GM19043 (cell line): ENCODE measurements at regions not wholly inside any gene's neighbourhood (a gene's known extent, or its start where the extent isn't known, plus 50 kb on each side); places are given as distances from the start of the nearest gene placed in this dataset.

ENCODE experiments used
- ATAC-seq: cut with Tn5 transposase; IDR thresholded peaks from one replicate; pipeline ENCODE4 v1.9.1; 2021; ENCODE audit warnings: low read depth; ENCODE audit not compliant: unreplicated experiment

DNA sequence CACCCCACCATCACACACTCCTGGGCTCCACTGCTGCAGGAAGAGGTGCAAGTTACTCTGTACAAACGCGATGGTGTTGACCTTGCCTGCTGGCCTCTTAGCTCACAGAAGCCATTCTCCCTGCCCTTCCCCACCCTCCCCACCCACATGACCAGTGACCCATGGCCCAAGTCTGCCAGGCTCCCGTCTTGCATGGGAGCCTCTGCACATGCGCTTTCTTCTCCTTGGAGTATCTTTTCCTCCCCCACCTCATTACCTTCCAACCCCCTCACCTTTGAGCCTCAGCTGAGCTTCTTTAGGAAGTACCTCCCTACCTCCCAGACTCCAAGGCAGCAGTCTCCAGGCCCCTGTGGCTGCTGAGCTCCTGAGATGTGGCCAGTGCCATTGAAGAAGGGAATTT, 337.7 kb upstream of the ZNF32 start:
- no peak for ATAC-seq

DNA sequence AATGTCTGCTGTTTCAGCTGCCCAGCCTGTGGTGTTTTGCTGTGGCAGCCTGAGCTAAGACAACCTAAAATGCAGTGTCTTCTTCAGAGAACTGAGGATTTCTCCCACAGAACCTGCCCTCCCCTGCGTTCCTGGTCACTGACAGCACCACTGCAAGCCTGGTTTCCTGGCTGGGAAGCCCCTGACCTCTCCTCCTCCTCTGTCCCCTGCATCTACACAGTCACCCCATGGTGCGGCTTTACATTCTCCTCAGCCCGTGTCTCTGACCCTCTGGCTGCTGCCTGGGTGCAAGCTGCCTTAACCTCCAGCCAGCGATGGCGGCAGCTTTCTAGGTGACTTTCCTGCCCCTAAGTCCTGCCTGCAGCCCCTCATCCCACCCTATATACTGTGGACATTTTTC, 337.3 kb upstream of the ZNF32 start:
- ATAC-seq = no peak

DNA sequence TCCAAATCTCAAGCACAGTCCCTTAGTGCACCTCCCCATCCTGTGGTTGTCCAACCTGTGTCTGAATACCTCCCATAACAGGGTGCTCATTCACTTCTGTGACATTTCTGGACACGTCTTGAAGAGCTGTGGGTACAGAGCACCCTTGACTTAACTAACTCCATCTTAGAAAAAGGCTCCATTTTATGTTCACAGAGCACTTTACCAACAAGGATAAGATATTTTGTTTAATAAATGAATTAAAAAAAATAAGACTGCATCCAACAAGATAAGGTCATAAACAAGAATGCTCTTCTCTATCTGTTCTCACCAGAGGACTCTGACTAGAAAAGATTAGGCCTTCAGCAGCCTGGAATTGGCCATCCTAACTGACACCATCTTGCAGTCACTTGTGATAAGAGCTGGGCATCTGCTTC, 335.2 kb upstream of the ZNF32 start:
- no peak for ATAC-seq

DNA sequence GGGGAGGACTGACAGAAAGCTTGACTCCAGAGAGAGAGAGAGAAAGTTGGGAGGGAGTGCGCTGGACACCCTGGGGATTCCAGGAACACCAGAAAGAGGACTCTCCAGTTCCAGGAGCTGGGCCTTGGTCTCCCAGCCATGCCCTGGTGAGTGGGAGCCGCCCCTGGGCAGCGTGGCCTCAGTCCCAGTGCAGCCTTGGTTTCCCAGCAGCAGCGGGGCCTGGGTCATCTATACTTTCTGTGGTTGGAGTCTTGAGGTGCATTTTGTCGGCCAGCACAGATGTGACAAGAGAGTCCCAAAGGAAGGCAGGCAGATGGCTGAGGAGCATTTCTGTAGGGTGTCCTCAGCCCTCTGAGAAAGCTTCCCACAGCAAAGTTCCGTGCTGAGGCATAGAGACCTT, 334.7 kb upstream of the ZNF32 start:
- no peak for ATAC-seq

DNA sequence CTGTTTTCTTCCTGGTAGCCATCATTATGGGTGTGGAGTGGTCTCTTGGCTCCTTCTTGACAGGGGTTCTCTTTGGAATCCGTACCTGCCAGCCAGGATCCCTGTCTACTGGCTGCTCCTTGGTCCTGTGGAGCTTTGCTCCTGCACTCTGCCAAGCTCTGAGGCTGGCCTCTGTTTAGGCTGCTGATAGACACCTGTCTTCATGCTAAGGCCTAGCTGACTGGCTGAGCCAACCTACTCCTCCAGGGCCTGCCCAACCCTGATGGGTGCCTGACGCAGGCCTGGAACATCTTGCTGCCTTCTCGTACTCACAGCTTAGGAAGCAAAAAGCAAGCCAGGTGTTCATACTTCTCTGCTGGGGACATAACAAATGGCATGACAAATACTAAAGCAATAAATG, 333.6 kb upstream of the ZNF32 start:
- no peak for ATAC-seq

DNA sequence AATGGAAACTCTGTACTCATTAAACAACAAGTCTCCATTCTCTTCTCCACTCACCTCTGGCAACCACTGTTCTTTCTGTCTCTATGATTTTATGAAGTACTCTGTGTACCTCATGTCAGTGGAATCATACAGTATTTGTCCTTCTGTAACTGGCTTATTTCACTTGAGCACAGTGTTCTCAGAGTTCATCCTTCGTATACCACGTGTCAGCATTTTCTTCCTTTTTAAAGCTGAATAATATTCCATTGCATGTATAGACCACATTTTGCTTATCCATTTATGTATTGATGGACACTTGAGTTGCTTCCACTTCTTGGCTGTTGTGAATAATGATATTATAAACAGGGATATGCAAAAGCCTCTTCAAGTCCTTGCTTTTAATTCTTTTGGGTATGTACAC, 333.0 kb upstream of the ZNF32 start:
- no peak for ATAC-seq

DNA sequence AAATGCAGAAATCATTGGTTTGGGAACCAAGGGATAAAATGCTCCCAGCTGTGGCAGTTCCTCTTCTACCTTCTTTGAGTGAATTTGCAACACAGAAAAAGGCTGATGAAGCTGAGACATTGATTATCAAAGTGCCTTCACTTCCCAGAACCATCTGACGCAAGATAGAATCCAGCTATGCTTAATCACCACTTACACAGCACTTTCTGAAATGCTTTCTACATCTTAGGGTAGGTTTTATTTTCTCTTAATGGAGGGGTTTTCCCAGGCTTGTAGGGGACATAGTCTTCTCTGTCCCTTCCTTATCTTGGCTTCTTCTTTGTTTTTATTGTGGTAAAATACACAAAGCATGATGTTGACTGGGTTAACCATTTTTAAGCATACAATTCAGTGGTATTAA, 332.6 kb upstream of the ZNF32 start:
- no peak for ATAC-seq

DNA sequence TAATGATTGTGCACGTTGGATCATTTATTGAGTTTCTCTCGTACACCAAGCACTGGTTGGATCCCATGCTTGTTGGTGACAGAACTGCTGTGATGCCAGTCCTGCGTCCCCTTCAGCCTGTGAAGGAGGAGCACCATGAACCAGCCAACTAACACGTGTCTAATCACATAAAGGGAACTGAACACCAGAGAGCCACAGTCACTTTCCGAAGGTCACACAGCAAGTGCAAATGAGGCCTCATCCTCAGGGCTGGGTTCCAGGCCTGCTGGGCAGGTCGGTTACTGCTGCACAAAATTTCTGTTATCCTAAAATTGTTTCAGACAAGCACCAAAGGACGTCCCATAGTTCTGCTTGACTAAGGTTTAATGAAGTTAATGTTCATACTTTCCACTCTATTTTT, 332.0 kb upstream of the ZNF32 start:
- no peak for ATAC-seq

DNA sequence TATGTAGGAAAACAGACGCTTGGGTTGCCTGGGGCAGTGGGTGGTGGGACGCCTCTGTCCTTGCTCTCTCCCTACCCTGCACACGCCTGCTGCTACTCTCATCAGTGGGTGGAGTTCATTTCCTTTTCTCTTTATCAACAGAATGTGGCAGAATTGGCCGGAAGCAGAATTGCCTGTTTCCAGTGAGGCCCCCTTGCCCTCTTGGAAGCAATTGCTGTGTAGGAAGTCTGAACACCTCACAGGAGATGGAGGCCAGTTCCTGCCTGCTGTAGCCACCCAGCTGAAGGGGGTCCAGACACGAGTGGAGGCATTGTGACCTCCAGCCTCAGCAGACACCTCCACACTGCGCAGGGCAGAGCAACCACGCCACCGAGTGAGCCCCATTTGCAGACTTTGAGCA, 331.6 kb upstream of the ZNF32 start:
- no peak for ATAC-seq

DNA sequence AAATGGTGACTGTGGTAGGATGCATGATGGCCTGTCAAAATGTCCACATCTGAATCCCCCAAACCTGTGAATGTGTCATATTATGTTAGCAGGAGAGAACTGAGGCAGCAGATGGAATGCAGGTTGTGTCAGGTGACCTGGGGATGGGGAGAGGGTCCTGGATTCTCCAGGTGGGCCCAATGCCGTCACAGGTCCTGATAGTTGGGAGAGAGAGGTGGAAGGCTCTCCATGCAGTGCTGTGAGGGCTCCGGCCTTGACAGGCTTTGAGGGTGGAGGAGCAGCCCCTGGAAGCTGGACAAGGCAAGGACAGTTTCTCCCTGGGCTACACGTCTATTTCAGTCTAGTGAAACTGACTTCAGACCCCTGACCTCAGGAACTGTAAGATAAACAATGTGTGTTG, 330.9 kb upstream of the ZNF32 start:
- ATAC-seq = no peak

DNA sequence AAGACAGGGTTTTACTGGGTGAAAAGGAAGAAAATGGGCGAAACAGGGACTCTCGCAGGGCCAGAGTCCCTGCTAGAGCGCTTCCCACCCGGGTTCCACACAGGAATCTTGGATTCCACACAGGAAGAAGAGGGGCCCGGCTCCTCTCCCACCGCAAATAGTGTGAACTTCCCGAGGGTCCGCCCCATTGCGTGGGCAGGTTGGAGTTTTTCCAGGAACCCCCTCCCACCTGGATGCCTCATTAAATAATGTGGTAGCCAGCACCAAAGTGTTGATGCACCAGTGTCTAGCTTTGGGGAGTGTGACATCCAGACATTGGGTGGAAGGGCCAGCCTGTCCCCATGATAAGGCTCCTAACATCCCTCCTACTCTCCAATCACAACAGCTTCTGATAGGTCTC, 330.3 kb upstream of the ZNF32 start:
- ATAC-seq = no peak

DNA sequence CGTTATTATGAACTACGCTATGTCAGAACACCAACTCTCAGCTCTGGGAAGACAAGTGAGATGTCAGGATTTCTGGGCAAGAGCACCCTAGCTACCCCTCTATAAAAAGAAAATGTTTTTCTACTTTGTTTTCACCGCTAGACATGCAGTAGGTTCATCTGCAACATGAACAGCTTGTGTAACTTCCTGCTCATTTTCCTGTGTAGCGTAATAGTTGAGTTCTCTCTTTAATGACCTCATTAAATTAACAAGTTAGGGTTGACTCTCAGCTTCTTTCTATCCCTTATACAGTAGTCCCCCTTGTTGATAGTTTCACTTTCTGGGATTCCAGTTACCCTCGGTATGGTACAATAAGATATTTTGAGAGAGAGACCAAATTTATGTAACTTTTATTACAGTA, 329.4 kb upstream of the ZNF32 start:
- no peak for ATAC-seq

DNA sequence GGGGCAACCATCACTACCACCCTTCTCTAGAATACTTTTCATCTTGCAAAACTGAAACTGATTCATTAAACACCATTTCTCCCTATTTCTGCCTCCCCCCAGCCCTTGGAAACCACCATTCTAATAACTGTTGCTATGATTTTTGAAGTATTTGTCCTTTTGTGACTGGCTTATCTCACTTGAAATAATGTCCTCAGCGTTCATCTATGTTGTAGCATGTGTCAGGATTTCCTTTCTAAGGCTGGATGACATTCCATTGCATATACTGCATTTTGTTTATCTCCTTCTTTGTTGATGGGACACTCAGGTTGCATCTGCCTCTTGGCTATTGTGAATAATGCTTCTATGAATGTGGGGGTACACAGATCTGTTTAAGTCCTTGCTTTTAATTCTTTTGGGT, 327.6 kb upstream of the ZNF32 start:
- no peak for ATAC-seq

DNA sequence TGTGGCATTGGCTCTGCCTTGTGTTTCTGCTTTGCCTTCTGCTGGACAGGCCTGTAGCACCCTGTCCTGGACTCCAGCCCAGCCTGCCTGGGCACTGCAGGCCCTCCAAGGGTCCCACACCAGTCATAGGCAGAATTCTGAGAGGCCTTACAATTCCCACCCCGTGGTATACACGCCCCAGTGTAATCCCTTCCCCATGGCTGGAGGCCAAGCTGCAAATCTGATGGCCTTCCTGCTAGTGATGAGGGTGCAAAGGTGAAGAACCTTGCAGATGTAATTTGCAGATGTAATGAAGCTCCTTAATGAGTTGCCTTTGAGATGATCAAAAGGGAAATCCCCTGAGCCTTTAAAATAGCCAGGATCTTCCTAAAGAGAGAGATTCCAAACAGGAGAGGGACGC, 325.1 kb upstream of the ZNF32 start:
- no peak for ATAC-seq

DNA sequence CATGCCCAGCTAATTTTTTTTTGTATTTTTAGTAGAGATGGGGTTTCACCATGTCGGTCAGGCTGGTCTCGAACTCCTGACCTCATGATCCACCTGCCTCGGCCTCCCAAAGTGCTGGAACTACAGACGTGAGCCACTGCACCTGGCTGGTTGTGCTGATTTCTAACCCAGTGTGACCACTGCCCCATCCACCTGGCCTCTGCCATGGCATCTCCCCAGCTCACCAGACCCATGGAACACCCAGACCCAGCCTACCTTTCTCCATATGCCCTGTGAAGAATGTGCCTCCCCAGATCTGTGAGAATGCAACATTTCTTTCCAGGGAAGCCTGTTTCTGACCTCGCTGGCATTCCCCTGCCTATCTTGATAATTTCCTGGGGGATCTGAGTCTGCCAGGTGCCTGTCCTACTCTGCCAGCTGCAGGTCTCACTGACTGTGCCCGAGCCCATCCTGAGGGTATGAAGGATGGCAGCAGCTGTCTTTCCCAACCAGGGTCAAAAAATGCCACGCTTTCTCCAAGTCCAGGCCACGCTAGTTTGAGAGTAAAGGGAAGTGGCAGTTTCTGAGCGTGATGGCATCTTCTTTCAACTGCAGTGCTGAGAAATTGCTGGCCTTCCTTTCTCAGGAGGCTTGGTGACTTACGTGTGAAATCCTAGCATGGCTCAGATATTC, 324.4 kb upstream of the ZNF32 start:
- ATAC-seq = no peak

DNA sequence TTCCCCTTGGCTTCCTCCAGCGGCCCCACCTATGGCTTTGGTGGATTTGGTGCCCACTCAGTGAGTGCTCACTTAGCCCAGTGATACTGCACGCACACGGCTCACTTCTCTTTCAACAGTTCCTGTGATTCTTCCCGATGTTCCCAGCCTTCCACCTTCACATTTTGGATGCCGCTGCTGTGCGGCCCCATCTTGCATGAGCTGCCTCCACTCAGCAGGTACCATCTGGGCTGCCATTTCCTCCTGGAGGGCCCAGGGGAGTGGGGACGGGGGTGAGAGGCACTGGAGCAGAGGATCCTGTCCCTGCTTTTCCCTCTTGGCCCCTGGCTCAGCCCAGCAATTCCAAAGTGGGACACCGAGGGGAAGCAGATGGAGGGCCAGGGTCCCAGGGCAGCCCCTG, 323.3 kb upstream of the ZNF32 start:
- no peak for ATAC-seq

DNA sequence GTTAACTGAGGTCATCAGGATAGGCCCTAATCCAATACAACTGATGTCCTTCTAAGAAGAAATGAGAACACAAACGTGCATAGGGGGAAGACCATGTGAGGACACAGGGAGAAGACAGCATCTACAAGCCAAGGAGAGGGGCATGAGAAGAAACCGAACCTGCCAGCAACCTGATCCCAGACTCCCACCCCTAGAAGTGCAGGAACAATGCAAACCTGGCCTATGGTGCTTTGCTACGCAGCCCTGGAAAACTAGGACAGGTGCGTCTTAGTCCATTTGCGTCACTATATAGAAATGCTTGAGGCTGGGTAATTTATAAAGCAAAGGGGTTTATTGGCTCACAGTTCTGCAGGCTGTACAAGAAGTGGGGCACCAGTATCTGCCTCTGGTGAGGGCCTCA, 322.6 kb upstream of the ZNF32 start:
- ATAC-seq = no peak

DNA sequence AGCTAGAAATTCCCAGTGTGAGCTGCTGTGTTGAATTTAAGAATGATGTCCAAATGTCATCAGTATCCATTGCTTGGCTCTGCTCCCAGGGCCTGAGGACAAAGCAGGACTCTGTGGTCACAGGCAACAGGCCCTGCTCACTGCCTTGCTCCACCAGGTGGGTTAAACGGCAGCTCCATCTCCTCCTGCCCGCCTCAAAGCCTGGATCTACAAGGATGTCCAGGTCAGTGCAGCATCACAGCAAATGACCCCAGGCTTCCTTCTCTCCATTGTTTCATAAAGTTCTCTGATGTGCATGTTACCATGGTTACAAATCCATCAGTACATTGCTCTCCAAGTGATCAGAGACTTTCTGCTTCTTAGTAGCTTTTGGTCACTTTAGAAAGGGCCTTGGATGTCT, 322.0 kb upstream of the ZNF32 start:
- no peak for ATAC-seq

DNA sequence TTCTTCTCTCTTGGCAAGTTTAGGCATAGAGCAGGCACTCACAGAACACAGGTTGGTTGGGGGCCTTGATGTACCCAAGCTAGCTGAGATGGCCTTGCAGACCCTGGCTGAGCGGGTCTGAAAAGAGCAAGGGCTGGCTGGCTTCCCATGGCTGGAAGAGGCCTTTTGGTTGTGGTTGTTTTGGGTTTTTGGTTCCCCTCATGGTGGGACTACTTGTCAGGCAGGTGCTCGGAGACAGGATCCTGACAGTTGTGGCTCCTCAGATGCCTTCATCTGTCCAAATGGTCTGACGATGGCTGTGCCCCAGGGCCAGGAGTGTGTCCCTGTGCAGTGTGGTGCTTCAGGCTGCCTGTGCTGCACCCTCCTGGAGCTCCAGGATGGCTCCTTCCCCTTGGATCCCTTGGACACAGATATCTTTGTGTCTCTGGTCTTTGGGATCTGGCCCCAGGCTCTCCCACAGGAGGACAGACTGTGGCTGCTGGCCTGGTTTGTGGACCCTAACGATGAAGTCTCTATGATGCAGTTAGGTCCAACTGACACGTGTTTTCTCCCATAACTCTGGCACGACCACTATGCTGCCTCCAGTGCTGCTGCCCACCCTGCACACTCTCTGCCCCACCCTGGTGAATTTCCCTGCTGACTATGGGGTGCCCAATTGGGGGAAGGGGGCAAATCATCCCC, 321.5 kb upstream of the ZNF32 start:
- no peak for ATAC-seq

DNA sequence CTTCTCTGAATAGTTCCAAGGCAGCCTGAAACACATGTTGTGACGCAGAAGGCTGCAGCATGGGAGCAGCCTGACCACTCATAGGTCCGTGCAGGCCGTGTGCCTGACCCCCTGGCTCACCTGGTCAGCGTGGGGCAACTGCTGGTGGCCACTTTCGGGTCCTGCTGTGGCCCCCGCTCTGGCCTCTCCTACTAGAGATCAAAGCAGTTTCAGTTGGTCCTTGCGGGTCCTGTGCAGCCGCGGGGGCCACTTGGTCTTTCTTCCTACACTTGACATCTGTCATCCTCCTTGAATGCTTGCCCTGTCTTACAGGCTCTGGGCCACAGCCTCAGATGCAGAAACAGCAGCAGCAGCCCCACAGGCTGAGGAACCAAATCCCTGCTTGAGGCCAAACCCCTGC, 320.8 kb upstream of the ZNF32 start:
- ATAC-seq = no peak

DNA sequence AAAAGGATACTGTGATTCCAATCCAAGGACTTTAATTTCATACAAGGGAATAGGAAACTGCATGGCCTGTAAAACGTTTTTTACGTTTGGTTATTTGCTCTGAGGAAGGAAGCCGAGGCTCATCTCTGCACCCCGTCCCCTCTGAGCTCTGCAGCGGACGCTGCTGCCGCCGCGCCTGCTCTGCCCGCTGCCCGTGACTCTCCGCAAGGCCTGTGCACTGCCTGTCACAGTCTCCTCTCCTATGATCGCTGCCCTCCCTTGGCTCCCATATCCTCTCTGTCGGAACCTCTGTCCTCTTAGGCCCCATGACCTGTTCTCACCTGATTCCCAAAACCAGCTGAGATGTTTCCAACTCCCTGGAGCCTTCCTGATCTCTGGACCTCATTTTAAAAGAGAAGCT, 320.3 kb upstream of the ZNF32 start:
- ATAC-seq = no peak

DNA sequence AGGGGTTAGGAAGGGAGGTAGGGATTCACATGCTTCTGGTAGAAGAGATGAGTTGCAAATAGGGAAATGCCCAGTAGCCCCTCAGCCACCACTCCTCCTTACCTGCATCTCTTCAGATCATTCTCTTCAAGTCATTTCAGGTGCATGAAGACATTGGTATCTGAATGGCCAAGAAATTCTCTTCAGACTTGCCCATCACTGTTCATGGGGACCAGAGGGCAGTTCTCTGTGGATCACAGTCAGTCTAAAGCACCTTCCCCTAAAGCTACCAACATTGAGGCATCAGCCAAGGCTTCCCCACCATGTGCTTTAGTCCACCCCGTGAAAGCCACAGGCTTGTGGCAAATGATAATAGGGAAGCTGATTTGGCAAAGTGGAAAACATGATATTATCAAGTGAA, 319.4 kb upstream of the ZNF32 start:
- ATAC-seq = no peak

DNA sequence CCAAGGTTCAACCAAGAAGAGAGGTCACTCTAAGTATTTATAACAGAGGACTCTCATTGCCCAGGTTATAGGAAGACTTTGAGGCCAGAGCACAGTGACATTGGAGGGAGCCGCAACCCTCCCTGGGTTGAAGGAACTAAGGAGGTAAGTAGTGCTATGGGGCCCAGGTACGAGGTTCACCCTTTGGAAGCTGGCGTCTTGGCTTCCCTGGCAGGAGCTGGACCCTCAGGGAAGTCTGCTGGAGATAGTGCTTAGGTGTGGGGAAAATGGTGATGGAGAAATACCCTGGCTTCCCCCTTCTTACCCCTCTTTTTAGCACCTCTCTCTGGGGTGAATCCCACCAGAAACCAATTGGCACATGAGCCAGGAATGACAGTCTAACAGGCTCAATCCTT, 317.9 kb upstream of the ZNF32 start:
- ATAC-seq = no peak
